BLaER1 treated with 17β-estradiol and CSF1 and Interleukin-3, amounts not matched to agents 10 nM and 100 nM (cell line): ENCODE measurements at regions not wholly inside any gene's neighbourhood (a gene's known extent, or its start where the extent isn't known, plus 50 kb on each side); places are given as distances from the start of the nearest gene placed in this dataset.
A peak's percentile ranks its signal among the peaks of the same experiment; 100 is the strongest.

Experiments
- H3K27ac ChIP-seq, 11 experiments: shearing (Covaris generic); formaldehyde crosslinking; 2 replicates each; pipeline ENCODE4 v1.8.1; 2022
- H3K27me3 ChIP-seq, 11 experiments: shearing (Covaris generic); formaldehyde crosslinking; 2 replicates each; pipeline ENCODE4 v1.8.1; 2022
- H3K36me3 ChIP-seq, 11 experiments: shearing (Covaris generic); formaldehyde crosslinking; 2 replicates each; pipeline ENCODE4 v1.8.1; 2022
- H3K4me1 ChIP-seq, 10 experiments: shearing (Covaris generic); formaldehyde crosslinking; 2 replicates each; pipeline ENCODE4 v1.8.1; 2022
- H3K4me2 ChIP-seq, 11 experiments: shearing (Covaris generic); formaldehyde crosslinking; 2 replicates each; pipeline ENCODE4 v1.8.1; 2022
- H3K4me3 ChIP-seq, 10 experiments: shearing (Covaris generic); formaldehyde crosslinking; 2 replicates each; pipeline ENCODE4 v1.8.1; 2022
- H3K9ac ChIP-seq, 11 experiments: shearing (Covaris generic); formaldehyde crosslinking; 2 replicates each; pipeline ENCODE4 v1.8.1; 2022
- H3K9me3 ChIP-seq, 11 experiments: shearing (Covaris generic); formaldehyde crosslinking; replicated peaks in 1 of 11; 2 replicates each; pipeline ENCODE4 v1.8.1; 2022
- H4K20me1 ChIP-seq, 11 experiments: shearing (Covaris generic); formaldehyde crosslinking; 2 replicates each; pipeline ENCODE4 v1.8.1; 2022
- Cebpa-rat ChIP-seq, 11 experiments: shearing (Covaris generic); IDR thresholded peaks; 2 replicates each; pipeline ENCODE4 v1.8.1; 2022

DNA sequence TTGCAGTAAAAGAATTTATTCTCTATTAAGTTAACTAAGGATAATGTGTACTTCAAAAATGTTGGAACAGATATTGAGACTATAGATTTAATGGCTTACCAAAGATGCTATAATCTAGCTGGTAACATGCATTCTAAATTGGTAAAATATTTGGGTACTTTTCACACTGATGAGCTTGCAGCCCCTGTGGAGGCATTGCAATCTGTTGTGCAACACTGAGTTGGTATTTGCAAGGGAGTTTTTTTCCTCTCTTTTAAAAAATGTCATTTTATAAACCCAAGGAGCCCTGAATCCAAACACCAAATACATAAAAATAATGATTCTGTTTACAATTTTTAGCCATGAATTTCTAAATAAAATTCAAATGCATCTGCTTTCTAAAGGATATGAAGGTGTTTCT lies 944.8 kb downstream of the DTWD2 start:
- Histone ChIP-seq H3K9me3 (no peaks in the 10 kb centered on the region), H3K4me2 (no peak overlapping the region), H3K4me3 (no peak overlapping the region), H3K9ac (no peak overlapping the region), H3K4me1 (no peaks in the 10 kb centered on the region), H3K27me3 (no peaks in the 10 kb centered on the region), H3K27ac (no peak overlapping the region), H3K36me3 (no peaks in the 10 kb centered on the region), H4K20me1 (no peaks in the 10 kb centered on the region)
- no peak for TF ChIP-seq Cebpa-rat (IDR thresholded peaks at IDR 0.05)

DNA sequence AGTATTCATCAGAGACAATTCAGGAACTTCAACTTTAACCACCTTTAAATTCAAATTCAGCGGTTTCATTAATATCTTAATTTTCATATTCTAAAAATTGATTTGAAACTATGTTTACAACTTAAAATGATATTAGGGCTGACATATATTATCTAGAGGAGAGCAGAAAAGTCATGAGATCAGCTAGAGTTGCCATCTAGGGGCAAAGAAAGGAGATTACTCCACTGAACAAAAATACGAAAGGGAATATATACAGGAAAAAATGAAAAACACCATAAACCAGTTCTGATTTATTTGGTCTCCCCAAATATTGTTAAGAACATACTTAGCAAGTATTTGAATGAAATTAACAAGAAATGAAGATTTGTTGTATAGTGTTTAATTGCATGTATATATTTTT lies 946.3 kb downstream of the DTWD2 start:
- H3K4me3 ChIP-seq = no peak overlapping the region
- no peaks in the 10 kb centered on the region for H4K20me1 ChIP-seq
- no peaks in the 10 kb centered on the region for H3K27me3 ChIP-seq
- H3K27ac ChIP-seq = no peak overlapping the region
- H3K4me2 ChIP-seq = no peak overlapping the region
- H3K9ac ChIP-seq = no peak overlapping the region
- no peaks in the 10 kb centered on the region for H3K36me3 ChIP-seq
- no peak for TF ChIP-seq Cebpa-rat (IDR thresholded peaks at IDR 0.05)
- H3K9me3 ChIP-seq = no peaks in the 10 kb centered on the region
- no peaks in the 10 kb centered on the region for H3K4me1 ChIP-seq

DNA sequence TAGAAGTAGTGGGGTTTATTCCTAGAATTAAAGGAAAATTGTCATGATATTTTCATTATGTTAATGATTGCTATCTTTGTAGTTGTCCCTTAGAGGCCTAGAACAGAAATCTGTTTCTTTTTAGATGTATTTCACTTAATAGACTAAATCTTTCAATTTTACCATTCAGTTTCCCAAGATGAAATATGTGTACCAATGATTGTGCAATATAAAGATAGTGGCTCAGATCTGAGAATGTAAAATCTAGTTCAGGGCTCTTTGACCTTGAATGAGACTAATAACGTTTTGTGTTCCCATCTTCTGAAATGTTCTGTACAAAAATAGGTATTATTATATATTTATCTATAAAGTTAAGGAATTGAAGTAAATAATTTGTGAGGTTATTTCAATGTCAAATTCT lies 947.9 kb downstream of the DTWD2 start:
- 0 out of 22 replicates have a peak, but pooled peaks of 1 of the 11 experiments have one; percentile 17 for TF ChIP-seq Cebpa-rat (IDR thresholded peaks at IDR 0.05)
- no peaks in the 10 kb centered on the region for H3K27me3 ChIP-seq
- no peaks in the 10 kb centered on the region for H3K9me3 ChIP-seq
- H4K20me1 ChIP-seq = no peaks in the 10 kb centered on the region
- no peaks in the 10 kb centered on the region for H3K4me1 ChIP-seq
- no peak overlapping the region for H3K27ac ChIP-seq
- no peak overlapping the region for H3K9ac ChIP-seq
- no peak overlapping the region for H3K4me2 ChIP-seq
- H3K36me3 ChIP-seq = no peaks in the 10 kb centered on the region
- no peak overlapping the region for H3K4me3 ChIP-seq

DNA sequence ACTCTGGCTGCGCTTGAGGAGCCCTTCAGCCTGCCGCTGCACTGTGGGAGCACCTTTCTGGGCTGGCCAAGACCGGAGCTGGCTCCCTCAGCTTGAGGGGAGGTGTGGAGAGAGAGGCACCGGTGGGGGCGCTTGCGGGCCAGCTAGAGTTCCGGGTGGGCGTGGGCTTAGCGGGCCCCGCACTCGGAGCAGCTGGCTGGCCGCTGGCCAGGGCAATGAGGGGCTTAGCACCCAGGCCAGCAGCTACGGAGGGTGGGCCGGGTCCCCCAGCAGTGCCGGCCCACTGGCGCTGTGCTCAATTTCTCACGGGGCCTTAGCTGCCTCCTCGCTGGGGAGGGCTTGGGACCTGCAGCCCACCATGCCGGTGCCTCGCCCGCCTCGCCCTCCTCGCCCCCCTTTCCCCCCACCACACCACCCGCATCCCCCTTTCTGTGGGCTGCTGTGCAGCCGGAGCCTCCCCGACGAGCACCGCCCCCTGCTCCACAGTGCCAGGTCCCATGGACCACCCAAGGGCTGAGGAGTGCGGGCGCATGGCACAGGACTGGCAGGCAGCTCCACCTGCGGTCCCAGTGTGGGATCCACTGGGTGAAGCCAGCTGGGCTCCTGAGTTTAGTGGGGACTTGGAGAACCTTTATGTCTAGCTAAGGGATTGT lies 954.5 kb downstream of the DTWD2 start:
- Histone ChIP-seq H3K4me1 (no peaks in the 10 kb centered on the region), H3K27ac (no peak overlapping the region), H3K4me2 (no peak overlapping the region), H3K9ac (no peak overlapping the region), H4K20me1 (no peaks in the 10 kb centered on the region), H3K36me3 (no peaks in the 10 kb centered on the region), H3K9me3 (peaks cover 4 to 14% (median 11%) of the 10 kb centered on the region in 11 experiments; a peak in 15 of 22 replicates), H3K4me3 (no peak overlapping the region), H3K27me3 (no peaks in the 10 kb centered on the region)
- no peak for TF ChIP-seq Cebpa-rat (IDR thresholded peaks at IDR 0.05)

DNA sequence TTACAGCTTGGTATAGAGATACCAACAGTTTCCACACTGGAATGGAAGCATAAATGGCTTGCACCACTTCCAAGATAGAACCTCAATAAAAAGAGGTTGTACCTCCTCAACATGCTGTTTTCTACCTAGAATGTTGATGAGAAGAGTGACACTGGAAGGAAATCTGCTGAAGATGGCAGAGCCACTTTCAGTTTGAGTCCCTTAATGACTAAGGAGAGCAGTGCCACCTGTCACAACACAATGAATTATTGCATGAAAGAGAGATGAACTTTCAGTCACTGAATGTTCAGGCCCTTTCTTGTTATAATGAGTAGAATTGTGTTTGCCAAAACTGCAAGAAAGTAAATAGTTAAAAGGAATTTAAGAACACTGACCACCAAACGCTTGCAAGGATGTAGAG lies 958.5 kb downstream of the DTWD2 start:
- H3K4me3 ChIP-seq = no peak overlapping the region
- no peaks in the 10 kb centered on the region for H3K27me3 ChIP-seq
- no peak for TF ChIP-seq Cebpa-rat (IDR thresholded peaks at IDR 0.05)
- no peaks in the 10 kb centered on the region for H3K4me1 ChIP-seq
- H4K20me1 ChIP-seq = no peaks in the 10 kb centered on the region
- no peak overlapping the region for H3K27ac ChIP-seq
- no peak overlapping the region for H3K9ac ChIP-seq
- no peaks in the 10 kb centered on the region for H3K36me3 ChIP-seq
- no peak overlapping the region for H3K4me2 ChIP-seq
- peaks cover 4 to 14% (median 11%) of the 10 kb centered on the region in 11 experiments; a peak in 15 of 22 replicates for H3K9me3 ChIP-seq

DNA sequence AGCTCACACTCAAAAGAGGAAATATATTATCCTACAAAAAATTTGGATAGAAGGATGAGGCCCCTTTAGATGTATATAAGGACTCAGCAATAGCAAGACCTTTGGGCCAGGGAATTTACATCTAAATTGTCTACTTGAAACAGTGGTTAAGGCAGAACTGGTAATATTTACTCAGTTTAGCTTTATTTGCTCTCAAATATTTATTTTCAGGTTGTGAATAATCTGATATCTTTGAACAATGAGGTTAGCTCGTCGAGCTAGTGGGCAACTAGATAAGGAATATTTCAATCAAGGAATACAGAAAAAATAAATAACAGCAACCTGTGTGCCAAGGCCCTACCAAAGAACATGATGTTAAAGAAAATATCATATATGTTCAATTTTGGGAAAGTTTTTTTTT lies 966.3 kb downstream of the DTWD2 start:
- no peak for TF ChIP-seq Cebpa-rat (IDR thresholded peaks at IDR 0.05)
- Histone ChIP-seq H3K9me3 (no peaks in the 10 kb centered on the region), H3K4me2 (no peak overlapping the region), H3K4me1 (no peaks in the 10 kb centered on the region), H4K20me1 (no peaks in the 10 kb centered on the region), H3K36me3 (no peaks in the 10 kb centered on the region), H3K27me3 (no peaks in the 10 kb centered on the region), H3K4me3 (no peak overlapping the region), H3K9ac (no peak overlapping the region), H3K27ac (no peak overlapping the region)

DNA sequence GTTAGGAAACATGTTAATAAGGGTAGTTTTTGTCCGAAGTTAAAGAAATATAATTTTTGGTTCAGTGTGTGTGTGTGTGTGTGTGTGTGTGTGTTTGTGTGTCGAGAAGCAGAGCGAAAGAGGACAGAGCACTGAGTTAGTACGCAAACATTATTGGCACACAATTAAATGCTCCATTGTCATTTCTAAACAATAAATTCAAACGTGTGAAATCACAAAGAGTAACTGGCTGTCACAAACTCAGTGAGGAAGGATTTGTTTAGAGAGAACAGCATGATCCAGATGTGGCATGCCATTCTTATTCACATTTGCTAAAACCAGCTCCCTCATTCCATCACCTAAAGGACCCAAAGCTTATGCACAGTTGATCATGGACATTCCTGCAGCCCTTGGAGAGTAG lies 970.8 kb downstream of the DTWD2 start:
- H3K27me3 ChIP-seq = no peaks in the 10 kb centered on the region
- no peak for TF ChIP-seq Cebpa-rat (IDR thresholded peaks at IDR 0.05)
- no peak overlapping the region for H3K4me3 ChIP-seq
- no peak overlapping the region for H3K4me2 ChIP-seq
- no peaks in the 10 kb centered on the region for H3K4me1 ChIP-seq
- no peaks in the 10 kb centered on the region for H3K9me3 ChIP-seq
- H4K20me1 ChIP-seq = no peaks in the 10 kb centered on the region
- H3K9ac ChIP-seq = no peak overlapping the region
- H3K36me3 ChIP-seq = no peaks in the 10 kb centered on the region
- no peak overlapping the region for H3K27ac ChIP-seq

DNA sequence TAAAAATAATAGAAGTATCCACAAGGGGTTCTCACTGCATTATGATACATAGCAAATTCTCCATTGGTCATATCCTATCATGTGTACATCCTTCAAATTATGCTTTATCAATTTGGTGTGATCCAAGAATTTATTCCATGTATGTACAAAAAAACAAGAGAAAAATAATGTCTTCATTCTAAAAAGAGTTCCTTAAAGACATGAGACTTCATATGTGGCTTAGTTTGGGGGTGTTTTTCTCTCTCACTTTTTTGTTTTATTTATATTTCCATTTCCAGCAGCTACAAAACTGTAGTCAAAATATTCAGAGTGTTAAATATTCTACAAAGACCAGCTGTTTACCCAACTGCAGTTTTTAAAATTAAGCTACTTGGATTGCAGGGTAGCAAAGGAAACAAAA lies 972.0 kb downstream of the DTWD2 start:
- H3K4me1 ChIP-seq = no peaks in the 10 kb centered on the region
- H3K4me2 ChIP-seq = no peak overlapping the region
- no peak overlapping the region for H3K9ac ChIP-seq
- H3K9me3 ChIP-seq = no peaks in the 10 kb centered on the region
- no peak overlapping the region for H3K27ac ChIP-seq
- H3K27me3 ChIP-seq = no peaks in the 10 kb centered on the region
- H4K20me1 ChIP-seq = no peaks in the 10 kb centered on the region
- no peak overlapping the region for H3K4me3 ChIP-seq
- no peak for TF ChIP-seq Cebpa-rat (IDR thresholded peaks at IDR 0.05)
- H3K36me3 ChIP-seq = no peaks in the 10 kb centered on the region

DNA sequence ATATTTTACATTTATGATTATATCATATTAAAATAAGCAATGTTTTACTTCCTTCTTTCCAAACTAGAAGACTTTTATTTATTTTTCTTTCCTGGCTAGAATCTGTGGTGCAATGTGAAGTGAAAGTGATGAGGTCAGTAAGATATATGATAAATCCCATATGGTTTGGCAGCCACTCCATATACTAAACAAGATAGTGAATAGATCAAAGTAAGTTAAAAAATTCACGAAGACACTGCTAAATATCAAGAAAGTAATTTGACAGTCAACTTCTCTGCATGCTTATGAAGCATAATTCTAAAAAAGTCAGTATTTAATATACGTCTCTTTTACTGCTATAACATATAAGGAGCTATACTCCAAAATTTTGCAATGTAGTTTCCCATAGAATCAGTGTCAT lies 972.8 kb downstream of the DTWD2 start:
- Histone ChIP-seq H3K9ac (no peak overlapping the region), H3K36me3 (no peaks in the 10 kb centered on the region), H3K27me3 (no peaks in the 10 kb centered on the region), H3K9me3 (no peaks in the 10 kb centered on the region), H3K4me2 (no peak overlapping the region), H3K4me1 (no peaks in the 10 kb centered on the region), H3K27ac (no peak overlapping the region), H3K4me3 (no peak overlapping the region), H4K20me1 (no peaks in the 10 kb centered on the region)
- no peak for TF ChIP-seq Cebpa-rat (IDR thresholded peaks at IDR 0.05)

DNA sequence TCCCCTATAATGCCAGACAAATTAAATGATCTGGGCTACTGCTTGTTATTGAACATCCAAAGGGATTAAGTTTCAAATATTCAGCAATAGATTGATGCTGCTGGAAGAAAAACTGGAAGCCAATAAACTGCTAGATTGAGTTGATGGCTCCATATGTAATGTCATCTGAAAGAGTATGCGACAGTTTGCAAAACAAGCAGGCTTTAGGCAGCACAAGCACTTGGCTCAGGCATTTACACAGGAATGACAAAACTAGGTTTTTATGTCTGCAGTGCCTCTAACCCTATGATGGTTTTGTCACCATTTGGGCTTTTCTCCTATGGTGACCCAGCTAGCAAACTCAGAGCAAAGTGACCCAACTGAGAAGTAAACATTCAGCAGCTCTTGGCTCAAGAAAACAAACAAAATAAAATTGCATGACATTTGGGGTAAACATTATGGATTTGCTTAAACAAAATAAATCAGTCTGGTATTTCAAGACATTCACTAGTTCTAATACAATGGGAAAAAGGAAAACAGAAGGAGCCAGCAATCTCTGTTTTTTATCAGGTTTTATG lies 978.5 kb downstream of the DTWD2 start:
- H3K9ac ChIP-seq = no peak overlapping the region
- H4K20me1 ChIP-seq = no peaks in the 10 kb centered on the region
- no peak for TF ChIP-seq Cebpa-rat (IDR thresholded peaks at IDR 0.05)
- no peak overlapping the region for H3K27ac ChIP-seq
- no peak overlapping the region for H3K4me3 ChIP-seq
- H3K9me3 ChIP-seq = no peaks in the 10 kb centered on the region
- no peaks in the 10 kb centered on the region for H3K27me3 ChIP-seq
- H3K36me3 ChIP-seq = no peaks in the 10 kb centered on the region
- no peak overlapping the region for H3K4me2 ChIP-seq
- peaks cover 0 to 9% (median 0%) of the 10 kb centered on the region in 10 experiments; a peak in 8 of 20 replicates for H3K4me1 ChIP-seq
